Breast epithelium (tissue), 3 donors: ENCODE measurements at regions not wholly inside any gene's neighbourhood (a gene's known extent, or its start where the extent isn't known, plus 50 kb on each side); places are given as distances from the start of the nearest gene placed in this dataset.

Experiments used
- POLR2A ChIP-seq: fragments of 450-650 bp; IDR thresholded peaks from one replicate; pipeline ENCODE4 v1.6.1; 2016; ENCODE audit warnings: antibody characterized with exemption, mild to moderate bottlenecking, moderate library complexity
- POLR2AphosphoS5 ChIP-seq, 3 donors: sonication (generic); formaldehyde crosslinking; IDR thresholded peaks; one replicate each; pipeline ENCODE4 v1.6.1; 2017; ENCODE audit warnings: antibody characterized with exemption in 3 of 3
- TF ChIP-seq, protein P1 (sequence below), 3 donors: fragments of 450-650 bp; IDR thresholded peaks; one replicate each; pipeline ENCODE4 v1.5.1; 2016 to 2017; ENCODE audit warnings: antibody characterized with exemption in 3 of 3, mild to moderate bottlenecking in 3 of 3, moderate library complexity in 3 of 3

DNA sequence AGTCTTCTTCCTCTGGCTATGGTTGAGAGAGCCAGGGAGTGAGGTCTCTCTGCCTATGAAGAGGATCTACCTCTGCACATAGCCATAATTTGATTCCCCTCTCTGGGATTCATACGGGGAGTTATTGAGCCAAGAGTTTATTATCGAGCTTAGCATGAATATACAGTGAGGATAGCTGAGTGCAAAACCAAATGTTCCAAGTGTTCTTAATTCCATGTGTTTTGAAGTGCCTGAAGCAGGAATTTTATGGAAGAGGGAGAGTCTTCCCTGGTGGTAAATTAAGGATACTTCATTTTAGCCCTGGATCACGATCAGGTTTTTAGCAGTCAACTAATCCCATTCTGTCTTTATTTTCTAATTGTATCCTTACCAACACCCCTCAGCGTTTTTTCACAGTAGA lies 270.6 kb downstream of the C1D start:
- TF ChIP-seq, protein P1, sequence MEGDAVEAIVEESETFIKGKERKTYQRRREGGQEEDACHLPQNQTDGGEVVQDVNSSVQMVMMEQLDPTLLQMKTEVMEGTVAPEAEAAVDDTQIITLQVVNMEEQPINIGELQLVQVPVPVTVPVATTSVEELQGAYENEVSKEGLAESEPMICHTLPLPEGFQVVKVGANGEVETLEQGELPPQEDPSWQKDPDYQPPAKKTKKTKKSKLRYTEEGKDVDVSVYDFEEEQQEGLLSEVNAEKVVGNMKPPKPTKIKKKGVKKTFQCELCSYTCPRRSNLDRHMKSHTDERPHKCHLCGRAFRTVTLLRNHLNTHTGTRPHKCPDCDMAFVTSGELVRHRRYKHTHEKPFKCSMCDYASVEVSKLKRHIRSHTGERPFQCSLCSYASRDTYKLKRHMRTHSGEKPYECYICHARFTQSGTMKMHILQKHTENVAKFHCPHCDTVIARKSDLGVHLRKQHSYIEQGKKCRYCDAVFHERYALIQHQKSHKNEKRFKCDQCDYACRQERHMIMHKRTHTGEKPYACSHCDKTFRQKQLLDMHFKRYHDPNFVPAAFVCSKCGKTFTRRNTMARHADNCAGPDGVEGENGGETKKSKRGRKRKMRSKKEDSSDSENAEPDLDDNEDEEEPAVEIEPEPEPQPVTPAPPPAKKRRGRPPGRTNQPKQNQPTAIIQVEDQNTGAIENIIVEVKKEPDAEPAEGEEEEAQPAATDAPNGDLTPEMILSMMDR (IDR thresholded peaks at IDR 0.05): no peak
- TF ChIP-seq POLR2A (no peak), POLR2AphosphoS5 (IDR thresholded peaks at IDR 0.05) (no peak)
